HEK293 (cell line): ENCODE measurements at regions not wholly inside any gene's neighbourhood (a gene's known extent, or its start where the extent isn't known, plus 50 kb on each side); places are given as distances from the start of the nearest gene placed in this dataset.

ENCODE experiments used
- CTCF ChIA-PET: fragments of 350-600 bp; formaldehyde crosslinking; extraction: SDS; loops from one replicate; lab custom pipeline; 2021; ENCODE audit warnings: antibody characterized with exemption; lab: Yijun Ruan, JAX
- POLR2A ChIA-PET: fragments of 300-600 bp; formaldehyde crosslinking; extraction: SDS; loops from one replicate; lab custom pipeline; 2020; ENCODE audit warnings: antibody characterized with exemption, inconsistent platforms; lab: Yijun Ruan, JAX
- H3K27ac ChIP-seq: fragments of 200-500 bp; sonication (Bioruptor generic); 2 replicates; pipeline ENCODE4 v1.5.1; 2014; ENCODE audit warnings: low read depth, low read length, control low read depth, inconsistent platforms; ENCODE audit errors: extremely low read depth
- H3K36me3 ChIP-seq, 2 experiments: fragments of 200-500 bp in 1 of 2; sonication (Bioruptor generic) in 1 of 2; 1 replicate in 1 of 2; 2 replicates in 1 of 2; pipeline ENCODE4 v1.5.1; 2014 to 2017; ENCODE audit warnings: inconsistent platforms in 2 of 2, low read length in 2 of 2; ENCODE audit not compliant: control insufficient read depth in 2 of 2, insufficient read depth in 1 of 2
- H3K4me1 ChIP-seq: fragments of 200-500 bp; sonication (Bioruptor generic); 2 replicates; pipeline ENCODE4 v1.5.1; 2014; ENCODE audit warnings: mild to moderate bottlenecking, low read length, inconsistent platforms; ENCODE audit not compliant: control insufficient read depth, insufficient read depth
- H3K4me3 ChIP-seq: 2 replicates; pipeline ENCODE4 v1.5.1; 2011; ENCODE audit warnings: low read depth, mild to moderate bottlenecking, control low read depth, low read length, moderate library complexity
- H3K9me3 ChIP-seq: fragments of 200-500 bp; sonication (Bioruptor generic); 2 replicates; pipeline ENCODE4 v1.5.1; 2014; ENCODE audit warnings: low read depth, low read length, inconsistent platforms; ENCODE audit not compliant: control insufficient read depth, insufficient read depth
- BCL6B ChIP-seq: fragments of 450-650 bp; formaldehyde crosslinking; IDR thresholded peaks from 2 replicates; pipeline ENCODE4 v1.5.1; 2017; ENCODE audit warnings: missing biosample characterization, missing genetic modification characterization
- HOXD13 ChIP-seq: sonication (generic); formaldehyde crosslinking; IDR thresholded peaks from 2 replicates; pipeline ENCODE4 v1.8.0; 2022; ENCODE audit warnings: missing genetic modification reagents, borderline replicate concordance
- KLF16 ChIP-seq: fragments of 450-650 bp; formaldehyde crosslinking; IDR thresholded peaks from 2 replicates; pipeline ENCODE4 v1.5.1; 2017; ENCODE audit warnings: missing biosample characterization, missing genetic modification characterization
- PATZ1 ChIP-seq: fragments of 450-650 bp; formaldehyde crosslinking; IDR thresholded peaks from 2 replicates; pipeline ENCODE4 v1.5.1; 2016; ENCODE audit warnings: missing biosample characterization, missing genetic modification characterization
- PRDM6 ChIP-seq: fragments of 450-650 bp; formaldehyde crosslinking; IDR thresholded peaks from 2 replicates; pipeline ENCODE4 v1.5.1; 2017; ENCODE audit warnings: missing biosample characterization, missing genetic modification characterization
- SALL2 ChIP-seq: fragments of 450-650 bp; formaldehyde crosslinking; IDR thresholded peaks from 2 replicates; pipeline ENCODE4 v1.5.0; 2017; ENCODE audit warnings: missing biosample characterization, mild to moderate bottlenecking, missing genetic modification characterization, borderline replicate concordance
- ZBTB8A ChIP-seq: fragments of 450-650 bp; formaldehyde crosslinking; IDR thresholded peaks from 2 replicates; pipeline ENCODE4 v1.5.1; 2016; ENCODE audit warnings: missing biosample characterization, missing genetic modification characterization
- ZFP69B ChIP-seq: fragments of 450-650 bp; formaldehyde crosslinking; IDR thresholded peaks from 2 replicates; pipeline ENCODE4 v1.5.1; 2016; ENCODE audit warnings: missing biosample characterization, missing genetic modification characterization
- ZNF202 ChIP-seq: fragments of 450-650 bp; formaldehyde crosslinking; IDR thresholded peaks from 2 replicates; pipeline ENCODE4 v1.5.1; 2016; ENCODE audit warnings: missing biosample characterization, missing genetic modification characterization, borderline replicate concordance
- ZNF266 ChIP-seq: fragments of 450-650 bp; formaldehyde crosslinking; IDR thresholded peaks from 2 replicates; pipeline ENCODE4 v1.5.1; 2016; ENCODE audit warnings: missing biosample characterization, missing genetic modification characterization, low read depth
- ZNF366 ChIP-seq: fragments of 450-650 bp; formaldehyde crosslinking; conservative IDR thresholded peaks from 2 replicates; pipeline ENCODE4 v1.5.1; 2016; ENCODE audit warnings: missing biosample characterization, missing genetic modification characterization
- ZNF416 ChIP-seq: fragments of 450-650 bp; formaldehyde crosslinking; IDR thresholded peaks from 2 replicates; pipeline ENCODE4 v1.5.1; 2016; ENCODE audit warnings: missing biosample characterization, missing genetic modification characterization
- ZNF518A ChIP-seq: fragments of 450-650 bp; formaldehyde crosslinking; conservative IDR thresholded peaks from 2 replicates; pipeline ENCODE4 v1.5.1; 2016; ENCODE audit warnings: low read depth, missing biosample characterization, missing genetic modification characterization
- ZNF558 ChIP-seq: fragments of 450-650 bp; formaldehyde crosslinking; IDR thresholded peaks from 2 replicates; pipeline ENCODE4 v1.5.1; 2016; ENCODE audit warnings: missing biosample characterization, missing genetic modification characterization
- ZNF623 ChIP-seq: fragments of 450-650 bp; formaldehyde crosslinking; IDR thresholded peaks from 2 replicates; pipeline ENCODE4 v1.5.1; 2016; ENCODE audit warnings: missing biosample characterization, missing genetic modification characterization
- ZNF629 ChIP-seq: fragments of 450-650 bp; formaldehyde crosslinking; IDR thresholded peaks from 2 replicates; pipeline ENCODE4 v1.5.1; 2017; ENCODE audit warnings: missing biosample characterization, missing genetic modification characterization
- ZNF654 ChIP-seq: fragments of 450-650 bp; formaldehyde crosslinking; IDR thresholded peaks from 2 replicates; pipeline ENCODE4 v1.5.1; 2016; ENCODE audit warnings: low read depth, missing biosample characterization, missing genetic modification characterization
- ZNF692 ChIP-seq: fragments of 450-650 bp; formaldehyde crosslinking; IDR thresholded peaks from 2 replicates; pipeline ENCODE4 v1.5.1; 2016; ENCODE audit warnings: missing biosample characterization, missing genetic modification characterization
- ZXDB ChIP-seq: fragments of 450-650 bp; formaldehyde crosslinking; IDR thresholded peaks from 2 replicates; pipeline ENCODE4 v1.5.1; 2016; ENCODE audit warnings: missing biosample characterization, missing genetic modification characterization

- ChIA-PET CTCF (interaction anchor here (0.7 to 0.9 kb wide), 2 partner anchors 48 to 52 kb away, joined by 3 to 4 read pairs; no protein-coding TSS in a partner anchor), POLR2A (no interaction called here)
- TF ChIP-seq ZFP69B (tag by site-specific recombination) (no peak), ZXDB (tag by site-specific recombination) (no peak), ZNF629 (no peak), HOXD13 (no peak), ZNF266 (tag by site-specific recombination) (no peak), ZNF366 (tag by site-specific recombination) (no peak), KLF16 (no peak), SALL2 (tag by site-specific recombination) (no peak), ZNF558 (tag by site-specific recombination) (no peak), ZNF202 (no peak), PATZ1 (tag by site-specific recombination) (no peak), ZNF416 (tag by site-specific recombination) (no peak), ZNF692 (no peak), ZNF623 (tag by site-specific recombination) (no peak), PRDM6 (tag by site-specific recombination) (no peak), ZBTB8A (tag by site-specific recombination) (no peak), ZNF654 (tag by site-specific recombination) (no peak), ZNF518A (tag by site-specific recombination) (no peak), BCL6B (tag by site-specific recombination) (no peak)
- H3K4me3 ChIP-seq: no peak overlapping the region
- H3K9me3 ChIP-seq: no peaks in the 10 kb centered on the region
- H3K36me3 ChIP-seq: no peaks in the 10 kb centered on the region
- H3K4me1 ChIP-seq: no peaks in the 10 kb centered on the region
- no peak overlapping the region for H3K27ac ChIP-seq
These were observed 200.5 kb downstream of the CENPC start for GRCh38 chr4:67344594-67345380.
